ENCODE measurements at regions not wholly inside any gene's neighbourhood (a gene's known extent, or its start where the extent isn't known, plus 50 kb on each side); places are given as distances from the start of the nearest gene placed in this dataset.
"Not testable (repeated sequence)": the region's sequence is repeated elsewhere in the genome, so short reads cannot be mapped to it uniquely, and the experiment has no call there.

- not testable (repeated sequence) for DNase-seq (ENCODE audit: low spot score)
- intact Hi-C loops (cut with DNase I): loop anchor here (5.0 to 10.0 kb wide), 3 partner anchors 143 to 338 kb away; partner anchors contain the start of gene CDK19
These were observed 63.0 kb upstream of the SLC22A16 start for GRCh38 chr6:110539277-110540019.

- no peak for DNase-seq (ENCODE audit: low spot score)
- intact Hi-C loops (cut with DNase I): loop anchor here (10.0 kb wide), 1 partner anchor 276 kb away; the partner anchor contains the start of gene CDK19
These were observed 62.2 kb upstream of the SLC22A16 start for GRCh38 chr6:110538416-110539160.

- intact Hi-C loops (cut with DNase I): loop anchor here (10.0 kb wide), 1 partner anchor 277 kb away; the partner anchor contains the start of gene CDK19
- DNase-seq (ENCODE audit: low spot score): no peak
These were observed 61.1 kb upstream of the SLC22A16 start for GRCh38 chr6:110537208-110538123.

GRCh38 chr6:110534731-110535492, 58.5 kb upstream of the SLC22A16 start:
- no peak for DNase-seq (ENCODE audit: low spot score)

GRCh38 chr6:110532431-110532830, 56.0 kb upstream of the SLC22A16 start:
- intact Hi-C loops (cut with DNase I): loop anchor here (10.0 kb wide), 1 partner anchor 282 kb away; the partner anchor contains the start of gene CDK19
- no peak for DNase-seq (ENCODE audit: low spot score)

More at GRCh38 chr6:110534731-110535492, 58.5 kb upstream of the SLC22A16 start:
- intact Hi-C loops (cut with DNase I): loop anchor here (10.0 kb wide), 1 partner anchor 280 kb away; the partner anchor contains the start of gene CDK19

- DNase-seq (ENCODE audit: low spot score): no peak
- intact Hi-C loops (cut with DNase I): loop anchor here (10.0 kb wide), 1 partner anchor 284 kb away; the partner anchor contains the start of gene CDK19
These were observed 54.3 kb upstream of the SLC22A16 start for GRCh38 chr6:110530671-110531070.

GRCh38 chr6:110529907-110530306, 53.5 kb upstream of the SLC22A16 start:
- DNase-seq (ENCODE audit: low spot score): no peak
- intact Hi-C loops (cut with DNase I): loop anchor here (2.0 to 10.0 kb wide), 7 partner anchors 87 to 677 kb away; partner anchors contain the start of gene CDK19

GRCh38 chr6:110529355-110529754, 52.9 kb upstream of the SLC22A16 start:
- intact Hi-C loops (cut with DNase I): loop anchor here (2.0 to 5.0 kb wide), 6 partner anchors 88 to 678 kb away; no protein-coding TSS in a partner anchor
- DNase-seq (ENCODE audit: low spot score): no peak

- intact Hi-C loops (cut with DNase I): loop anchor here (2.0 to 5.0 kb wide), 6 partner anchors 88 to 678 kb away; no protein-coding TSS in a partner anchor
- DNase-seq (ENCODE audit: low spot score): no peak
These were observed 52.5 kb upstream of the SLC22A16 start for GRCh38 chr6:110528930-110529325.

- intact Hi-C loops (cut with DNase I): loop anchor here (2.0 to 5.0 kb wide), 6 partner anchors 89 to 679 kb away; no protein-coding TSS in a partner anchor
- no peak for DNase-seq (ENCODE audit: low spot score)
These were observed 51.9 kb upstream of the SLC22A16 start for GRCh38 chr6:110528101-110528929.

GRCh38 chr6:110527516-110527915, 51.1 kb upstream of the SLC22A16 start:
- DNase-seq (ENCODE audit: low spot score): no peak

GRCh38 chr6:110526726-110527125, 50.3 kb upstream of the SLC22A16 start:
- no peak for DNase-seq (ENCODE audit: low spot score)
- intact Hi-C loops (cut with DNase I): loop anchor here (5.0 kb wide), 5 partner anchors 91 to 681 kb away; no protein-coding TSS in a partner anchor

More at GRCh38 chr6:110527516-110527915, 51.1 kb upstream of the SLC22A16 start:
- intact Hi-C loops (cut with DNase I): loop anchor here (5.0 kb wide), 5 partner anchors 90 to 680 kb away; no protein-coding TSS in a partner anchor

Measured in cardiac septum (tissue), 1 donor.